WERI-Rb-1 (cell line): ENCODE measurements at regions not wholly inside any gene's neighbourhood (a gene's known extent, or its start where the extent isn't known, plus 50 kb on each side); places are given as distances from the start of the nearest gene placed in this dataset.

Experiments used
- DNase-seq: peaks from one replicate; pipeline ENCODE4 v3.0.0-alpha.2; 2020
- H3K27ac ChIP-seq: fragments of 250-450 bp; sonication (Bioruptor Pico); 2 replicates; pipeline ENCODE4 v1.5.1; 2020; ENCODE audit warnings: mild to moderate bottlenecking, moderate library complexity
- H3K27me3 ChIP-seq: fragments of 250-450 bp; sonication (Bioruptor Pico); 2 replicates; pipeline ENCODE4 v1.5.1; 2021; ENCODE audit warnings: mild to moderate bottlenecking, low read depth, moderate library complexity; ENCODE audit not compliant: insufficient read depth, severe bottlenecking
- H3K36me3 ChIP-seq: fragments of 250-450 bp; sonication (Bioruptor Pico); 2 replicates; pipeline ENCODE4 v1.5.1; 2020; ENCODE audit warnings: mild to moderate bottlenecking, moderate library complexity
- H3K4me3 ChIP-seq: 2 replicates; pipeline ENCODE4 v1.5.1; 2011; ENCODE audit warnings: low read depth, mild to moderate bottlenecking, control low read depth, low read length
- H3K9me3 ChIP-seq: fragments of 250-450 bp; sonication (Bioruptor Pico); 2 replicates; pipeline ENCODE4 v1.5.1; 2021; ENCODE audit warnings: mild to moderate bottlenecking, moderate library complexity; ENCODE audit not compliant: severe bottlenecking
- CTCF ChIP-seq: IDR thresholded peaks from 2 replicates; pipeline ENCODE4 v1.5.1; 2011; ENCODE audit warnings: low read depth, mild to moderate bottlenecking, control low read depth, inconsistent platforms, low read length

GRCh38 chr11:109822436-109823102, 270.6 kb upstream of the ZC3H12C start:
- no peaks in the 10 kb centered on the region for H3K27me3 ChIP-seq
- TF ChIP-seq CTCF, result no peak
- no peaks in the 10 kb centered on the region for H3K9me3 ChIP-seq

GRCh38 chr11:109828387-109828786, 264.8 kb upstream of the ZC3H12C start:
- Histone ChIP-seq H3K4me3 (no peak overlapping the region), H3K9me3 (no peaks in the 10 kb centered on the region), H3K27ac (no peak overlapping the region), H3K27me3 (no peaks in the 10 kb centered on the region), H3K36me3 (no peaks in the 10 kb centered on the region)
- no peak for DNase-seq
- no peak for TF ChIP-seq CTCF

More at GRCh38 chr11:109822436-109823102, 270.6 kb upstream of the ZC3H12C start:
- Histone ChIP-seq H3K4me3 (no peak overlapping the region), H3K36me3 (no peaks in the 10 kb centered on the region), H3K27ac (no peak overlapping the region)
- no peak for DNase-seq

GRCh38 chr11:109838026-109838425, 255.2 kb upstream of the ZC3H12C start:
- Histone ChIP-seq H3K27me3 (no peaks in the 10 kb centered on the region), H3K9me3 (no peaks in the 10 kb centered on the region), H3K27ac (no peak overlapping the region), H3K4me3 (no peak overlapping the region), H3K36me3 (no peaks in the 10 kb centered on the region)
- DNase-seq, result no peak
- no peak for TF ChIP-seq CTCF

- Histone ChIP-seq H3K4me3 (no peak overlapping the region), H3K27ac (no peak overlapping the region), H3K36me3 (no peaks in the 10 kb centered on the region), H3K27me3 (no peaks in the 10 kb centered on the region), H3K9me3 (no peaks in the 10 kb centered on the region)
- no peak for TF ChIP-seq CTCF
- DNase-seq, result no peak
These were observed 247.8 kb upstream of the ZC3H12C start for GRCh38 chr11:109845437-109845836.

- TF ChIP-seq CTCF, result no peak
- Histone ChIP-seq H3K27me3 (no peaks in the 10 kb centered on the region), H3K27ac (peak overlapping the region; percentile 4; the same call in 1 of the 2 replicates), H3K4me3 (no peak overlapping the region), H3K36me3 (no peaks in the 10 kb centered on the region), H3K9me3 (no peaks in the 10 kb centered on the region)
- DNase-seq, result peak; percentile 18
These were observed 245.6 kb upstream of the ZC3H12C start for GRCh38 chr11:109847621-109848020.

GRCh38 chr11:109849051-109849450, 244.1 kb upstream of the ZC3H12C start:
- no peak for TF ChIP-seq CTCF
- H3K27ac ChIP-seq, result no peak overlapping the region
- no peaks in the 10 kb centered on the region for H3K9me3 ChIP-seq
- H3K36me3 ChIP-seq, result no peaks in the 10 kb centered on the region
- no peak for DNase-seq
- H3K27me3 ChIP-seq, result no peaks in the 10 kb centered on the region
- no peak overlapping the region for H3K4me3 ChIP-seq
